ENCODE measurements at regions not wholly inside any gene's neighbourhood (a gene's known extent, or its start where the extent isn't known, plus 50 kb on each side); places are given as distances from the start of the nearest gene placed in this dataset.
A peak's percentile ranks its signal among the peaks of the same experiment; 100 is the strongest.
"Not testable (repeated sequence)": the region's sequence is repeated elsewhere in the genome, so short reads cannot be mapped to it uniquely, and the experiment has no call there.

GRCh38 chr13:89967701-89968100 lies 1379.8 kb upstream of the MIR17HG start:
- DNase-seq, result no peak

DNA sequence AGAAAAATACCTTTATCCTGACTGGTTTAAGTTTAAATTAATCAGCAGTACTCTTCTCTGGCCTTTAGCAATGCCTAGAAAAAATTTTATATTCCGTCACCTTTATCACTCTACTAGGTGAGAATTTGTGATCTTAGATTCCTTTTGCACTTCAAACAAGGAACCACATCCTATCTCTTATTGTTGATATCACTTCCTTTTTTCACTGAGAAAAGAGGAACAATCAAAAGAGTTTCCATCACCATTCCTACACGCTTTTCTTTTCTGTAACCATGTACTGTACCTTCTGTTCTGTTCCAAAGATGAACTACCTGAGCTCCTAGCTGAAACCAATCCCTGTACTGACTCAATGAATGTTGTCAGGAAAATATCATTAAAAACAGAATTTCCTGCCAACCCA lies 1379.0 kb upstream of the MIR17HG start:
- DNase-seq, result no peak

- no peak for DNase-seq
Measured at GRCh38 chr13:89970353-89970709, 1377.2 kb upstream of the MIR17HG start.

- no peak for DNase-seq
Measured at GRCh38 chr13:89977203-89977602, 1370.3 kb upstream of the MIR17HG start.

- DNase-seq, result no peak
Measured at GRCh38 chr13:89980896-89981295, 1366.6 kb upstream of the MIR17HG start.

DNA sequence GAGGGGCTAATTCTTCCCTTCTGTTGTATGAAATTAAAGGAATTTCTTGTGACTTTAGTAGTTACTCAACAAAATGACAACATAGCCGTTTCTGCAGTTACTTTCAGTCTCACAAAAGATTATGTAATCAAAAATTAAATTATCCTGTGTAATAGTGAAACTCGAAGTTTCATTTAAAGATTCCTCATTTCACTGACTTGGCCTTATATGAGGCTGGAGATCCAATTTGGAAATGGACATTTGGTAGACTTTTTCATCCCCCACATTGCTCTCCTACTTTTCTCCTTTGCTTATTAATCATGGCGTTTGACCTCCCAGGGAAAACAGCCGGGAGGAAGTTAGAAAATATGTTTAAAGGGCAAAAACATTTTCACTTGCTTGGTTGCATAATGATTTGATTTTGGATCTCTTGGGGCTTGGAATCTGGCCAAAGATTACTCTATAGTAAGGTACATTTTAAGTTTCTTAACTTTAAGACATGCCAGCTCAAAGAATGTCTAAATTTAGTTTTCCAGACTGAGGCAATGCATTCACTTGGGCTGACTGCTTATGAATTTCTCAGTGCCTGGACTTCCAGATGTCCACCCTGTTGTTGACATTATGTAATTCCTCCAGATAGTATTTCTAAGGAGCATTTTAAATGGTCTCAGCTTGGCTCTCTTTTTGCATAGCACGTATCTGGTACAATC lies 1364.9 kb upstream of the MIR17HG start:
- DNase-seq, result peak in 1 of 3 donors; percentile 10

GRCh38 chr13:89988206-89988605 lies 1359.3 kb upstream of the MIR17HG start:
- peak in 1 of 3 donors; percentile 1 for DNase-seq

- no peak for DNase-seq
Measured at GRCh38 chr13:90003566-90003965, 1343.9 kb upstream of the MIR17HG start.

GRCh38 chr13:90008707-90009149 lies 1338.8 kb upstream of the MIR17HG start:
- no peak for DNase-seq

GRCh38 chr13:90014038-90014437 lies 1333.4 kb upstream of the MIR17HG start:
- DNase-seq, result no peak

DNA sequence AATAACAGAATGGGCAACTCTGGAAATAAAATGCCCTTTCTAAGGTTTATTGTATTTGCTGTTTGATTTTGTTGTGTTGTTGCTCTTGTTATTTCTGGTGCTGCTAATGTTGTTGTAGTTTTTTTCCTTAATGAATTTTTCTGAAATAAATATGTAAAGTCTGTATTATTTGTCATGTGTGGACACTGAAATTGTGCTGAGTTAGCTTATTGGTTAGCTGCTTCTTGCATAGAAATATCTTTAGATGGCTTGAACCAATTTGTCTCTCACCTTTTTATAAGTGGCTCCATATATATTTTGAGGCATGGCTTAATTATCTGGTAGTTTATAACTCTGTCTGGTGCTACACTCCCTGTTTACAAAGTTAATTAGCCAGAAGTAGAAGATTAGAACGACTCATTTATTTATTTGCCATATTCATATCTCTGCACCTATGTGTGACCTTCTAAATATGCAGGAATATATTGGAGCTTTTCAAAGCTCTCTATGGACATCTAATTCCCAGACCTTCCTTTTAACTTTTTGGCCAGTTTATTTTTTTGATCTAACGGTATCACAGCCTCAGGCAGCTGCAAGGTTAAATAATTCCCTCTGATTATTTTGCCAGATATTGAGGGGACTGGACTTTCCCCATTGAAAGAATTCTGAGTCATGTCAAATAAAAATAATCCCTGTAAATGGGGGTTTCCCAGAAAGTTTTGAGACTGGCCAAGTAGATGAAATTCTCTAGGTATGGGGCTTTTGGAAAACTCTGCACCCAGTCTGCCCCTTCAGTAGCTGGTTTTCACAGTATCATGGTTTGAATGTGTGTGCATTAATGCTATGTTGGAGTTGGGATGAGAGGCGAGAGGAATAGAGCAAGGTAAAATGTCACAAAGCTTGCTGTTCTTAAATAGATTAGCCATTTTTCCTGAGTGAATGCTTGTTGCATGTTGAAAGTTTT lies 1331.7 kb upstream of the MIR17HG start:
- no peak for DNase-seq

GRCh38 chr13:90016688-90017087 lies 1330.8 kb upstream of the MIR17HG start:
- no peak for DNase-seq

GRCh38 chr13:90020536-90021070 lies 1326.9 kb upstream of the MIR17HG start:
- no peak for DNase-seq

DNA sequence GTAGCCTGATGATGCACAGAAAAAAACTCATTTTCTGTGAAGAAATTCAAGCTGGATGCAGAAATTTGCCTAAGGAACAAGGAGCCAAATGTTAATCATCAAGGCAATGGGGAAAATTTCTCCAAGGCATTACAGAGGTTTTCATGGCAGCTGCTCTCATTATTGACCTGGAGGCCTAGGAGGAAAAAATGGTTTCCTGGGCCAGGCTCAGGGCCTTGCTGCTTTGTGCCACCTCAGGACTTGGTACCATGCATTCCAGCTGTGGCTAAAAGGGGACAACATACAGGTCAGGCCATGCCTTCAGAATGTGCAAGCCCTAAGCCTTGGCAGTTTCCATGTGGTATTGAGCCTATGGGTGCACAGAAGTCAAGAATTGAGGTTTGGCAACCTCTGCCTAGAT lies 1320.1 kb upstream of the MIR17HG start:
- no peak for DNase-seq

GRCh38 chr13:90032313-90032712 lies 1315.2 kb upstream of the MIR17HG start:
- no peak for DNase-seq

DNA sequence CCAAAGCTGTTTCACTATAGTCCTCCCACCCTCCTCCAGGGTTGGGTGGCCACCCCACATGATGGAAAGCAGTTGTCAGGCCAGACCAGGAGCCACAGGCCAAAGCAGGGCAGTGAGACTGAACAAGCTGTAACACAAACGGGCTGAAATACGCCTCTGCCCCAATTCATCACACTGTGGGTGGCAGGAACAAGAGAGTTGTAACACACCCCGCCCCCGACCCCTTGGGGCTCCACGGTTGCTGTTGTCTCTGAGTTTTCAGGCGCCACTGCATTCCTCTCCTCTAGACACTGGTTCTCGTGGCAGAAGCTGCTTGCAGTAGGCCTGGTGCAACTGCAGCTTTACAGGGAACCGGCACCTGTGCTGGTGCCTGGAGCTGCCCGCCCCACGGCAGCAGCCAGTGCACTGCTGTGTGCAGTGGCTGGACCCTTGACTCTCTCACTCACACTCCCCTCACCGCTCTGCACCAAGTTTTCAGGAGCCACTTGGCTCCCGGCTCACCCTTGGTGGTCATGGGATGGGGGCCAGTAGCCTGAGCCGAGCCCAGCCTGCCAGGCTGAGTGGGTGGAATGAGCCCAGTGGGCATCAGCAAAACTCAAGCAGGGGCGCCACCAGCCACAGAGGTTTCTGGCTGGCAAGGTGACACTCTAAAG lies 1314.5 kb upstream of the MIR17HG start:
- no peak for DNase-seq

- DNase-seq, result no peak
Measured at GRCh38 chr13:90039516-90039915, 1308.0 kb upstream of the MIR17HG start.

- no peak for DNase-seq
Measured at GRCh38 chr13:90047600-90047999, 1299.9 kb upstream of the MIR17HG start.

DNA sequence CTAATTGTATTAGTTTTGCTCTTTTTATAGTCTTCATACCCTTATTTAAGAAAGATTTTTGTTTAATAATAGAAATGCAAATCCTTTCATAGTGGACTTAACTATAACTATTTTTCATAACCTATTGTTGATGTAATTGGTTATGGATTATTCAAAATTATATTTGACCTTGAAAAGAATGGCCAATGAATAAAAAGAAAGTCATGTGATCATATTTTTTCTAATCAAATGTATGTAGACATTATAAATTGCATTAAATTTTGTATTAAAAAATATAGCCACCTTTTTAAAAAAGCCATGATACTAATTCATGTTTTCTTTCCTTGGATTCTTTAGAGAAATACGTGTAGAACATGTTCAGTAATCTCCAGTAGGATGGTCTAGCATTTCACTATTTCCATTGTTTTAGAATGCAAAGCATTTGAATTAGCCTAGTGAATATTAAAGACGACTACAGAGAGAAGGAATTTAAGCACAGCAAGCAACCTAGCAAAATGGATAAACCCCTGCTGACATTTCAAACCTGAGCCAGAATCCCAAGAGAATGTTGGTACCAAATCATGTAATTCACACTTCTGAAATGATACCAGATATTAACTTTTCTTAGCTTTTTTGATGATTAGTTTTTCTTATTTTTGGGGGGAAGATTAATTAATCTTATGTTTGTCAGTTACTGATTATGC lies 1297.4 kb upstream of the MIR17HG start:
- no peak for DNase-seq

GRCh38 chr13:90055121-90055520 lies 1292.4 kb upstream of the MIR17HG start:
- peak in 1 of 3 donors; percentile 3 for DNase-seq

DNA sequence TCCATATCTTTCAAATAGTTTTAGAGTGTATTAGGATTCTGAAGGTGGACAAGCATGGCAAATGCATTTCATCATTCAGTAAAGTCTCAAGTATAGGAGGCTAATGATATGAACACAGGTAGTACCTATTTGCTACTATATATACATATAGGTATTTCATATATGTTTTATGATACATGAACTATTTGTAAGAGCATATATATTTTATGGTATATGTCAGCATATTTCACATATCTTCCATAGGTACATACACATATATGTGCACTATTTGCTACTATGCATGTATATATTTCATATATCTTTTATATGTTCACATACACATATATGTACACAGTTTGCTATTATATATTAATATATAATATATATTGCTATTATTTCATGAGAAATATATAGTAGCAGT lies 1291.7 kb upstream of the MIR17HG start:
- no peak for DNase-seq

- DNase-seq, result not testable (repeated sequence)
Measured at GRCh38 chr13:90064226-90064625, 1283.3 kb upstream of the MIR17HG start.
